Natural killer cell (primary cell): ENCODE measurements at regions not wholly inside any gene's neighbourhood (a gene's known extent, or its start where the extent isn't known, plus 50 kb on each side); places are given as distances from the start of the nearest gene placed in this dataset.

Experiments used
- ATAC-seq, 3 donors: fragments of 150-1000 bp in 2 of 3; fragments of 200-7000 bp in 1 of 3; cut with Tn5 transposase; 1 replicate in 1 of 3; 2 replicates in 2 of 3; pipeline ENCODE4 v1.10.0; 2021; ENCODE audit warnings: mild to moderate bottlenecking in 2 of 3, moderate library complexity in 2 of 3
- DNase-seq, 2 donors: peaks; one replicate each; pipeline versions ENCODE4 v3.0.0 to v3.0.0-alpha.2; 2013 to 2021; ENCODE audit warnings: mixed read lengths in 1 of 2
- H3K27ac ChIP-seq: one replicate; pipeline ENCODE4 v1.5.1; 2013; ENCODE audit warnings: mild to moderate bottlenecking, low read length
- H3K27me3 ChIP-seq: one replicate; pipeline ENCODE4 v1.6.1; 2013; ENCODE audit warnings: low read length; ENCODE audit not compliant: control insufficient read depth, insufficient read depth
- H3K36me3 ChIP-seq: one replicate; pipeline ENCODE4 v1.6.1; 2013; ENCODE audit warnings: low read length; ENCODE audit not compliant: control insufficient read depth, insufficient read depth
- H3K4me1 ChIP-seq: one replicate; pipeline ENCODE4 v1.6.1; 2013; ENCODE audit warnings: low read length; ENCODE audit not compliant: control insufficient read depth, insufficient read depth
- H3K4me3 ChIP-seq: one replicate; pipeline ENCODE4 v1.5.1; 2013; ENCODE audit warnings: low read length
- H3K9me3 ChIP-seq: one replicate; pipeline ENCODE4 v1.6.1; 2013; ENCODE audit warnings: low read length; ENCODE audit not compliant: control insufficient read depth, insufficient read depth
- H3K27ac Mint-ChIP-seq, 2 donors: one replicate each; pipeline ENCODE4 v1.8.0; 2022; ENCODE audit warnings: mild to moderate bottlenecking in 2 of 2, mixed read lengths in 2 of 2, moderate library complexity in 1 of 2
- H3K27me3 Mint-ChIP-seq, 2 donors: one replicate each; pipeline ENCODE4 v1.8.0; 2022; ENCODE audit warnings: low read depth in 2 of 2, mixed read lengths in 2 of 2
- H3K36me3 Mint-ChIP-seq: one replicate; pipeline ENCODE4 v1.8.0; 2022; ENCODE audit warnings: mixed read lengths
- H3K4me1 Mint-ChIP-seq, 2 donors: one replicate each; pipeline ENCODE4 v1.8.0; 2022; ENCODE audit warnings: mixed read lengths in 2 of 2
- H3K4me3 Mint-ChIP-seq: one replicate; pipeline ENCODE4 v1.8.0; 2022; ENCODE audit warnings: mild to moderate bottlenecking, moderate library complexity, mixed read lengths
- H3K9me3 Mint-ChIP-seq, 2 donors: one replicate each; pipeline ENCODE4 v1.8.0; 2022; ENCODE audit warnings: mixed read lengths in 2 of 2
- CTCF ChIP-seq: fragments of 200-600 bp; IDR thresholded peaks from one replicate; pipeline ENCODE4 v1.8.0; 2022; ENCODE audit warnings: antibody characterized with exemption
- WGBS: methylation state at CpG from one replicate; pipeline ENCODE4 v1.1.7; 2013; ENCODE audit warnings: missing lambda C conversion rate; ENCODE audit not compliant: insufficient coverage; 5-methylcytosine and 5-hydroxymethylcytosine counted together
- intact Hi-C: fragments of 100-400 bp; cut with micrococcal nuclease; formaldehyde crosslinking; loops from one replicate; pipeline ENCODE4 v1.14.2; 2022

- no peak for DNase-seq
- Histone ChIP-seq H3K4me1 (no peaks in the 10 kb centered on the region), H3K9me3 (peaks cover 7% of the 10 kb centered on the region), H3K27me3 (no peaks in the 10 kb centered on the region), H3K36me3 (no peaks in the 10 kb centered on the region), H3K27ac (no peak overlapping the region), H3K4me3 (no peak overlapping the region)
- H3K4me1 Mint-ChIP-seq, result no peaks in the 10 kb centered on the region
- no peak for TF ChIP-seq CTCF
- no peaks in the 10 kb centered on the region for H3K36me3 Mint-ChIP-seq
- intact Hi-C loops, result no loop called here
- H3K9me3 Mint-ChIP-seq, result peaks cover 2 to 9% of the 10 kb centered on the region in 2 donors
- 97% methylated on average over 1 of the region's 1 CpG for WGBS
- ATAC-seq, result no peak
- H3K27ac Mint-ChIP-seq, result no peak overlapping the region
- no peaks in the 10 kb centered on the region for H3K27me3 Mint-ChIP-seq
- no peak overlapping the region for H3K4me3 Mint-ChIP-seq
Observed at GRCh38 chr2:185625604-185626003, 113.0 kb upstream of the FSIP2 start.

DNA sequence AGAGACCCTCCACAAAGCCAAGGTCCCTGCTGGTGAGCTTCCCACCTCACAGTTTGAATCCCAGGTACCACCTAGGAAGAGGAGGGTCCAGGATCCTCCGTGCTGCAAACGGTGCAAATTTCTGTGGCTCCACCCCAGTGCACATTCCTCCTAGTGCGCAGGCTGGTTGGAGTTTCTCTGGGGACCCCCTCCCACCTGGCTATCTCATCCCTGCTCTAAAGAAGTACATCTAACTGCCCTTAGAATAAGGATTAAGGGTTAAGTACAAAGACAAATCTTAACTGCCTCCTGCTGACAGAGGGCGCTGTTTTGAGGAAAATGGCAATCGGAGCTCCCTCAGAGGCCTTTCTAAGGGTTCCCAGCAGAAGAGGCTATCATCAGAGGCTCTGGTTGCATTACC, 109.6 kb upstream of the FSIP2 start:
- H3K4me3 ChIP-seq, result no peak overlapping the region
- Mint-ChIP-seq H3K9me3 (peaks cover 2 to 6% of the 10 kb centered on the region in 2 donors), H3K4me3 (no peak overlapping the region), H3K4me1 (no peaks in the 10 kb centered on the region), H3K36me3 (no peaks in the 10 kb centered on the region), H3K27me3 (no peaks in the 10 kb centered on the region), H3K27ac (no peak overlapping the region)
- intact Hi-C loops, result no loop called here
- DNase-seq, result no peak
- no peak overlapping the region for H3K27ac ChIP-seq
- H3K9me3 ChIP-seq, result peaks cover 7% of the 10 kb centered on the region
- TF ChIP-seq CTCF, result no peak
- no peaks in the 10 kb centered on the region for H3K4me1 ChIP-seq
- H3K36me3 ChIP-seq, result no peaks in the 10 kb centered on the region
- no peak for ATAC-seq
- H3K27me3 ChIP-seq, result no peaks in the 10 kb centered on the region
- WGBS, result 55% methylated on average over 4 of the region's 5 CpGs

- H3K9me3 ChIP-seq, result peaks cover 6% of the 10 kb centered on the region
- no peak for TF ChIP-seq CTCF
- H3K36me3 ChIP-seq, result no peaks in the 10 kb centered on the region
- H3K27me3 Mint-ChIP-seq, result no peaks in the 10 kb centered on the region
- intact Hi-C loops, result no loop called here
- 100% methylated on average over 1 of the region's 2 CpGs for WGBS
- H3K27me3 ChIP-seq, result no peaks in the 10 kb centered on the region
- no peaks in the 10 kb centered on the region for H3K4me1 ChIP-seq
- no peaks in the 10 kb centered on the region for H3K4me1 Mint-ChIP-seq
- peaks cover 6 to 10% of the 10 kb centered on the region in 2 donors for H3K9me3 Mint-ChIP-seq
- H3K36me3 Mint-ChIP-seq, result no peaks in the 10 kb centered on the region
- no peak overlapping the region for H3K27ac Mint-ChIP-seq
- no peak for DNase-seq
- H3K4me3 Mint-ChIP-seq, result no peak overlapping the region
- ATAC-seq, result no peak
- no peak overlapping the region for H3K27ac ChIP-seq
- no peak overlapping the region for H3K4me3 ChIP-seq
Observed at GRCh38 chr2:185633621-185634020, 105.0 kb upstream of the FSIP2 start.

GRCh38 chr2:185638771-185639170, 99.8 kb upstream of the FSIP2 start:
- no peak overlapping the region for H3K4me3 Mint-ChIP-seq
- WGBS, result 71% methylated on average over 3 of the region's 3 CpGs
- H3K9me3 Mint-ChIP-seq, result peaks cover 6 to 18% of the 10 kb centered on the region in 2 donors

More at GRCh38 chr2:185638771-185639170, 99.8 kb upstream of the FSIP2 start:
- Histone ChIP-seq H3K27ac (no peak overlapping the region), H3K4me1 (no peaks in the 10 kb centered on the region), H3K4me3 (no peak overlapping the region), H3K27me3 (no peaks in the 10 kb centered on the region), H3K9me3 (no peaks in the 10 kb centered on the region), H3K36me3 (no peaks in the 10 kb centered on the region)
- no peak for DNase-seq
- ATAC-seq, result no peak
- no peaks in the 10 kb centered on the region for H3K27me3 Mint-ChIP-seq
- TF ChIP-seq CTCF, result no peak
- intact Hi-C loops, result no loop called here
- no peaks in the 10 kb centered on the region for H3K4me1 Mint-ChIP-seq
- no peaks in the 10 kb centered on the region for H3K36me3 Mint-ChIP-seq
- H3K27ac Mint-ChIP-seq, result no peak overlapping the region
